NCI-H226 (cell line): ENCODE measurements at regions not wholly inside any gene's neighbourhood (a gene's known extent, or its start where the extent isn't known, plus 50 kb on each side); places are given as distances from the start of the nearest gene placed in this dataset.
"Not testable (repeated sequence)": the region's sequence is repeated elsewhere in the genome, so short reads cannot be mapped to it uniquely, and the experiment has no call there.

Experiments used
- DNase-seq: peaks from one replicate; pipeline ENCODE4 v3.0.0-alpha.2; 2015

DNA sequence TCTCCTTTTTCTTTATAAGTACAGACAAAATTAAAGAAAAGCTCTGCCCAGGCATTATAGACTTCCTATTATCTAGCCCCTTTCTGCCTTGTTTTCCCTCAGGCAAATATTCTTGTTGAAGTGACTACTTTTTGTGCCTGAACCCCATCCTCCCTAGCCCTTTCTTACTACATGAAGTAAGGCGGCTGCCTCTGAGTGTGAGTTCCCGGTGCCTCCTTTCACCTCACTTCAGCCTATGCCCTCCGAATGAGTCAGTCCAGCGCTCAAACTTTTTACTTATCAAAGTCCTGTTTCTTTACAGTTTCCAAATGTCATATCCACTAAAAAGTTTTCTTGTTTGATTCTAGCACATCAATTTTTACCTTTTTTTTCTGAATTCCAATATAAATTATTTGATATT, 778.3 kb upstream of the NRXN1 start:
- no peak for DNase-seq

DNA sequence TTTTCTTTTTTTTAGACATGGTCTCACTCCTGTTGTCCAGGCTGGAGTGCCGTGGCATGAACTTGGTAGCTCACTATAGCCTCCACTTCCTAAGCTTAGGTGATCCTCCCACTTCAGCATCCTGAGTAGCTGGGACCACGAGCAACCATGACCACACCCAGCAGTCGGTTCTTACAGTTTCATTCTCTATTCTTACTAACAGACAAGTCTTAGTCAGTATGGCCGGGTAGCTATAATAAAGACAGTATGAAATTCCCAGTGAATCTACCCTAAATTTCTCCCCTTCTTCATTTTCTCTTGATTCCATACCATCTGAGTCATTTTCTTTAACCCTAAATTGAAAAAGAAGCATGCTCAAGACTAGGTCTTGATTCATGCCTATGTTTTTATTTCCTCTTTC, 775.3 kb upstream of the NRXN1 start:
- DNase-seq, result no peak

DNA sequence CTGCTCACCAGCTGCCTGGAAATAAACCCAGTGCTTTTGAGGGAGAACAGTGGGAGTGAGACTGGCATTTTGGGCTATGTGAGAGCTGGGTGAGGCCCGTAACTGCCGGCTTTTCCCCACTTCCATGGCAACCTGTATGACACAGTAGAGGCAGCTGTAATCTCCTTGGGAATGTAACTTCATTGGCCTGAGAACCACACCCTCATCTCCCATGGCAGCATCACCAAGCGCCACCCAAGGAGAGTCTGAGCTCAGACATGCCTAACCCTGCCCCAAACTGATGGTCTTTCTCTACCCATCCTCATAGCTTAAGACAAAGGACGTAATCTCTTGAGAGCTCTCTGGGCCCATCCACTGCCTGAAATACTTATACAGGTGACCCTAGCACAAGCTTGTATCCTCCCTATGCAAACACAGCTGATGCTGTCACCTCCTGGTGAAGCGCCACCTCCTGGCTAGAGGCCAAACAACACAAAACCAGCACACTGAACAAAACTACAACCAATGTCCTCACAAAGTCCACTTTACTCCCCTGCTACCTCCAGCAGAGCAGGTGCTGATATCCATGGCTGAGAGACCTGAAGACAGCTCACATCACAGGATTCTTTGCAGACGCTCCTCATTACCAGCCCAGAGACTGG, 763.4 kb upstream of the NRXN1 start:
- DNase-seq, result no peak

DNA sequence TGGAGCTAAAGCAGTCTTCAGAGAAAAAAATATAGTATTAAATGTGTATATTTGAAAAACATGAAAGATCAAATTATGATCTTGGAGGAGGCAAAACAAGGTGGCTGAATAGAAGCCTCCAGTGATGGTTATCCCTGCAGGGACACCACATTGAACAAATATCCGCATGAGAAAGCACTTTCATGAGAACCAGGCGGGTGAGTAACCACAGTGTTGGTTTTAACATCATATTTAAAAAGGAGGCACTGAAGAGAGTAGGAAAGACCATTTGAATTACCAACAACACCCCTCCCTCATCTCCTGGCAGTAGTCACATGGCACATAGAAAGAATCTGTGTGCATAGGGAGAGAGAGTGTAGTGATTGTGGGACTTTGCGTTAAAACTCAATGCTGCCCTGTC, 759.6 kb upstream of the NRXN1 start:
- DNase-seq, result no peak

DNA sequence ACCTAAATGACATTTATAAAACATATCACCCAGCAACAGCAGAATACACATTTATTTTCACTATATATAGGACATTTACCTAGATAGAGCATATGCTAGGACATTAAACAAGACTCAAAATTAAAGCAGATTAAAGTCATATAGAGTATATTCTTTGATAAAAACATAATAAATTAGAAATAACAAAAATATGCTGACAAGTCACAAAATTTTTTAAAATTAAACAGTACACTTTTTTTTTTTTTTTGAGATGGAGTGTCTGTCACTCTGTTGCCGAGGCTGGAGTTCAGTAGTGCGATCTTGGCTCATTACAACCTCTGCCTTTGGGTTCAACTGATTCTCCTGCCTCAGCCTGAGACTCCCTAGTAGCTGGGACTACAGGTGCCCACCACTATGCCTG, 758.9 kb upstream of the NRXN1 start:
- DNase-seq, result no peak

DNA sequence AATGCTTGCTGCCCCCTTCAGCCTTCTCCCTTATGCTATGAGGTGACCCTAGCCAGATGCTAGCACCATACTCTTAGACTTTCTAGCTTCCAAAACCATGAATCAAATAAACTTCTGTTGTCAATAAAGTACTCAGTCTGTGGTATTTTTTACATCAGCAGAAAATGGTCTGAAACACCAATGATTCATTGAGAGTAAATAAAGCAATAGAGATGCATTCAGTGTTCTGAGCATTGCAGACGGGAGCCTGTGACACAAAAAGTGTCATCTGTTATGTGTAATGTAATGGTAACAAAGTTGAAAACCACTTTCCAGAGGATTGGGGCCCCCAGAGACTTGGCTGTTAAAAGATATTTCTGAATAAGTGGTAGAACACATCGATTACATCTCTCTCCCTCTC, 758.0 kb upstream of the NRXN1 start:
- DNase-seq, result no peak

DNA sequence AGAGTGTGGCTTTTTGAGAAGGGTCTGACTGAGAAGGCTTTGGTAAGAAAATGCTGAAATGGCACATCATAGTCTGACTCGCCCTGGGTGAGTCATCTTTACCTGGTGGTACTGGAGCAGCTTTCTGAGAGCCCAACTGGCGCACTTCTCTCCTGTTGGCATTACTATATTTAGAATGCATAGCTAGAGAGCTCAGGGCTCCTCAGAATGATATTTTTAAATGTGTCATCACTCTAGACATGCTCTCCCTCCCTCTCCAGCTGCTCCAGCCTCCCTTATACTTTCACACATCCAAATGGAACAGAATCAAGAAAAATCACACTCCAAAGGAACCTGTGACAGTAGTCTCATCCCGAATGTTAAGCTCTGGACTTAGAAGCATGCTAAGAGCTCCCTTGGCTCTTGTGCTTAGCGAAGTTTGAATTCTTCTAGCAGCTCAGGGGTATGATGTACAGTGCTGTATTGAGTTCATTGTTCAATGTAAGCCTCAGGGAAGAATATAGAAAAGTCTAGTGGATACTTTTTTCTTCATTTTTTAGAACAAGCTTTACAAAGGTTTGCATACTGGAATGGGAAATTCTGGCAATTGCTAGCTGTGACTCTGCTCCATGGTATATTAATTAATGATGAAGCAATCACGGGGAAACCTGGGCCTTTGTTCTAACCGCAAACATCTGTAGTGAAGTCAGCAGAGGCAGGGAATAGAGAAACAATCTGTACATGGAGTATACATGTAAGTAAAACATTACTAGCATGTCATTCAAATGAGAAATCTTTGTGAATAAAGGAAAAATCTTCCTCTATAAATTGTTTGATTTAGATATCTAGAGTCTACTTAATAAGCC, 751.2 kb upstream of the NRXN1 start:
- no peak for DNase-seq

DNA sequence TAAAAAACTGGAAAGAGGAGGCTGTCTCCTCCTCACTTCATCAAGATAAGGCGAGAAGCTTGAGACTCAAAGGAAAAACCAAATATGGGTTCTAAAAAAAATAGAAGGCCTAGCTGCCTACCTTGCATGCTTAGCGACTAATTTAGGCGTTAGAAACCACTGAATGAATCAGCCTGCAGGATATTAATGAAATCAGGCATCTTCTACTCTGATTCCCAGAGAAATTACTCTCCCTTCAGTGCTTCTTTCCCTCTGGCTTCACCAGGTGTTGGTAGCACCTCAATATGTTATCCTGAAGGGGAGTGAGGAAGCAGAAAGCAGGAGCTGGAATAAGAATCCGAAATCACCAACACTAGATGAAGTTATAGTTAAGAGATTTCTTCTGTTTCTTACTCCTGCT, 749.8 kb upstream of the NRXN1 start:
- DNase-seq, result no peak

DNA sequence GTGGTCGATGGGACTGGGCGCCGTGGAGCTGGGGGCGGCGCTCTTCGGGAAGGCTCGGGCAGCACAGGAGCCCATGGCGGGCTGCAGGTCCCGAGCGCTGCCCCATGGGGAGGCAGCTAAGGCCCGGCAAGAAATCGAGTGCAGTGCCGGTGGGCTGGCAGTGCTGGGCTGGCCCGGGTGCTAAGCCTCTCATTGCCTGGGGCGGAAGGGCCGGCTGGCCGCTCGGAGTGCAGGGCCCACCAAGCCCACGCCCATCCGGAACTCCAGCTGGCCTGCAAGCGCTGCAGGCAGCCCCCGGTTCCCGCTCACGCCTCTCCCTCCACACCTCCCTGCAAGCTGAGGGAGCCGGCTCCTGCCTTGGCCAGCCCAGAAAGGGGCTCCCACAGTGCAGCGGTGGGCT, 748.4 kb upstream of the NRXN1 start:
- no peak for DNase-seq

DNA sequence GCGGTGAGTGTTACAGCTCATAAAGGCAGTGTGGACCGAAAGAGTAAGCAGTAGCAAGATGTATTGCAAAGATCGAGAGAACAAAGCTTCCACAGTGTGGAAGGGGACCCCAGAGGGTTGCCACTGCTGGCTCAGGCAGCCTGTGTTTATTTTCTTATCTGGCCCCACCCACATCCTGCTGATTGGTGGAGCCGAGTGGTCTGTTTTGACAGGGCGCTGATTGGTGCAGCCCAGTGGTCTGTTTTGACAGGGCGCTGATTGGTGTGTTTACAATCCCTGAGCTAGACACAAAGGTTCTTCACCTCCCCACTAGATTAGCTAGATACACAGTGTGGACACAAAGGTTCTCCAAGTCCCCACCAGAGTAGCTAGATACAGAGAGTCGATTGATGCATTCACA, 747.8 kb upstream of the NRXN1 start:
- DNase-seq, result not testable (repeated sequence)

DNA sequence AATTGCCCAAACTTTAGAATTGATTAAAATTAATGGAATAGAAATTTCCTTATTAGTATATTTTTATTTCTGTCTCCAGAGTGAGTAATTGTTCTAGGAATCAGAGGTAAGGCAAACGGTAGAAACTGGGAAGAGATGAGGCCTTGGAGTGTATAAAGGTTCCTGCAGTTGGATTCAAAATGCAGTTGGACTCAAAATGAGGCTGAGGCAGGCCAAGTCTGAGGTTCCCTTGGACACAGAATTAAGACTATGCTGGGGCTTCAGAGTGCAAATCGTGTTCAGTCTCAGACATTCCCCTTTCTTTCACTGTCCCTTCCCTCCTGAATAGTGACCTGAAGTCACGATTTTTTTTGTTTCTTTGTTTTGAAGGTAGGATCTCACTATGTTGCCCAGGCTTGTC, 746.9 kb upstream of the NRXN1 start:
- DNase-seq, result no peak

DNA sequence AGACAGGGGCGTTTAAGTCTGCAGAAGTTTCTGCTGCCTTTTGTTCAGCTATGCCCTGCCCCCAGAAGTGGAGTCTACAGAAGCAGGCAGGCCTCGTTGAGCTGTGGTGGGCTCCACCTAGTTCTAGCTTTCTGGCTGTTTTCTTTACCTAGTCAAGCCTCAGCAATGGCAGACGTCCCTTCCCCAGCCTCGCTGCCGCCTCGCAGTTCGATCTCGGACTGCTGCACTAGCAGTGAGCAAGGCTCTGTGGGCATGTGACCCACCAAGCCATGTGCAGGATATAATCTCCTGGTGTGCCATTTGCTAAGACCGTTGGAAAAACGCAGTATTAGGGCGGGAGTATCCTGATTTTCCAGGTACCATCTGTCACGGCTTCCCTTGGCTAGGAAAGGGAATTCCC, 742.7 kb upstream of the NRXN1 start:
- DNase-seq, result not testable (repeated sequence)

DNA sequence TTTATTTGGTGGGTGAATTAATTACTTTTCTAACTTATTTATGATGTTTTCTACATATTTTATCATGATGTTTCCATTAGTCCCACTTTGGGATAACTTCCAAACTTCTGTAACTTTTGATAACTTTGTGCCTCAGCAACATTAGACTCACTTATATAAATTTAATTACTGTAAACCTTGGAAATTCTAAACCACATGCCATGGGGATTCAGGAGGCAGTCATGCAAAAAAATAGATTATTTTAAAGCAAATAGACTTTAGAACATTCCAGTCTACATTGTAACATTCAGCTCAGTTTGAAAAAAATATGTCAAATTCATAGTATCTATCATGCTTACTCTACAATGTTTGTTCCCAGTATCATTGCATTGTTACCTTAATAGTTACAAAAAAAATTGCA, 728.5 kb upstream of the NRXN1 start:
- DNase-seq, result no peak

DNA sequence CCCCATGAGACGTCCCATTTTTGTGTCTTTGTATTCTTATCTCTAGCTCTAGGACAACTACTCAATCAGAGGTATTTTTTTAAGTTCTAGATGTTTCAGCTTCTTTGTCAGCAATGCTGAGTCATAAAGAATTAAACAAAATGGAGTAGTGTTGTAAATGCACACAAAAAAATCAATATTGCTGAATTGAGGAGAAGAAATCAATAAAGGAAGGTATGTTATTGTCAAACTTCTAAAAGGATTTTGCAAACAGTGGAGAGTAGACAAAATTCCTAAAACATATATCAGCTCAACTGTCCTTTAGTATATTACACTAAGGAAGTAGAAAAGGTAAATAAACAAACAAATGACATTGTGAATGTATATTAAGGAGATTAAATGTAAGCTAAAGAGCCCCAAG, 726.1 kb upstream of the NRXN1 start:
- no peak for DNase-seq

DNA sequence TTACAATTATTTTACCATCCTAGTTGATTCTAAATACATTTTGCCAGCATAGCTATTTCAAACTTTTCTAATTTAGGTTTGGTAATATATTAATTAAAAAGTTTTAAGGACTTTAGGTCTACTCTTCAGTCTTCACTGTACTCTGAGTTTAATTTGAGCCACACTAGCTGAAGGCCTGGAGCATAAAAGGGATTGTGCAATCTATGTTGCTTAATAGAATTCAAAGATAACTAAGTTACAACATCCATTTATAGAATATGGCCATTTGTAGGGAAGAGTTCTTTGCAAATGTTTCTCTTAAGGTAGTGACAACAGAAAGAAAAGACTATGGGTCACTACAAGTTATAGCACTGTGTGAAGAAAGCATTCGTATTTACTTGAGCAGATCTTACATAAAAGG, 702.2 kb upstream of the NRXN1 start:
- no peak for DNase-seq

DNA sequence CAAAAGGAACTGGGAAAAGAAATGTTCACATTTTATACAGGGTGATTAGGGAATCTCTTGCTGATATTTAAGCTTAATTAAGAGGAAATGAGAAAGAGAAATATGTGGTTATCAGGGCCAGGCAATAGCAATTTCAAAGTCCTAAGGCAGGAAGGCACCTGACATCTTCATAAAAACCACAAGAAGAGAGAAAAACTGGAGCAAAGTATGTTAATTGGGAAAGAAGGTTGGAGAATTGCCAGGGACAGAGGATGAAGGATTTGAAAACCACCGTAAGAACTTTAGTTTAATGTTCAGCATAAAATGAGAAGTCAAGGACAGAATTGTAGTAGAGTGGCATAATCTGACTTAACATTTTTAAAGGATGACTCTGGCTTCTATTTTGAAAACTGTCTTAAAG, 691.8 kb upstream of the NRXN1 start:
- DNase-seq, result no peak

DNA sequence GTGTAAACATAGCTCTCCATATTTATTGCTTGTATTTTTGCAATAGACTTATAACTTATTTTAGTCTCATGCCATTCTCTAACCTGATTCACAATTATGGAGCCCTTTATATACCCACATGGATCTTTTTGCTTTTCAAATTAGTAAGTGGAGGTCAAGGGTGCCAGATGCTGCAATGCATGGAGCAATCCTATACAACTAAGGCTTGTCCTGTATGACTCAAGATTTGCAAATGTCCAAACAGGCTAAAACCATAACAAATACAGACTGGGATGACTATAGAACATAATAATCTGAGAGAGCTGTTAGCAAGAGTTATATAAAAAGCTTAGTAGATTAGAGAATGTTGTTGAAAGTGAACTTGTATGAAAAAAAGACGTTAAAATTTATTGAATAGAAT, 690.4 kb upstream of the NRXN1 start:
- DNase-seq, result no peak

DNA sequence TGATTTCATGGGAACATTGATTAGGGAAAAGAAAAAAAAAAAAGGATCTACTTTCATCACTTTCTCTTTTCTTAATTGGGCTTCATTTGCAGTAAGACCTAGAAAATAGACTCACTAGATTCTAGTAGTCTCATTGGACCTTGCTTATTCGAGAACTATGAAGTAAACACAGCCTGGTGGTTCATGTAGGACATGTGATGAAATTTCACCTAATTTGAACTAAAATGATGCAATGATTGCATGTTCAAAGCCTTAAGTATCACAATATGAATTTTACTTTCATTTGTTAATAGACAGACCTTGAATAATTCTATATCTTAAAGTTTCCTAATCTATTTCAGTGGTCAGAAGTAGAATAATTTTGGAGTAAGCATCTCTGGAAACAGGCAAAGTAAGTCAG, 688.9 kb upstream of the NRXN1 start:
- no peak for DNase-seq

DNA sequence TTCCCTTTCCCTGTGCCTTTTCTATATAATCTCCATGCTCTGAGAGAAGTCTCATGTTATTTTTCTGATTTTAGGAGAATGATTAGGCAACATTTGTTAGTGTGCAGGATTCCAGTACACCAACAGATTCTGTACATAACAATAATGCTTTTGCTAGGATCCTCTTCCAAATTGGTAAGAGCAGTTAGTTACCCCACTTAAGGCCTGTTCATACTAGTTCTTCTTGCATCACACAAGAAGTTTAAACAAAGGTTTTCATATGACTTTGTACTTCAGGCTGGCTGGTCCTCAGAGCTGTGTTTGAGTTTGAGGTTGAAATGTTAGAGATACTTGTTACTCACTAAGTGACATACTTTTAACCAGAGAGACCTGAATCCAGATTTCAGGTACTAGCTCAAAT, 686.9 kb upstream of the NRXN1 start:
- DNase-seq, result no peak

DNA sequence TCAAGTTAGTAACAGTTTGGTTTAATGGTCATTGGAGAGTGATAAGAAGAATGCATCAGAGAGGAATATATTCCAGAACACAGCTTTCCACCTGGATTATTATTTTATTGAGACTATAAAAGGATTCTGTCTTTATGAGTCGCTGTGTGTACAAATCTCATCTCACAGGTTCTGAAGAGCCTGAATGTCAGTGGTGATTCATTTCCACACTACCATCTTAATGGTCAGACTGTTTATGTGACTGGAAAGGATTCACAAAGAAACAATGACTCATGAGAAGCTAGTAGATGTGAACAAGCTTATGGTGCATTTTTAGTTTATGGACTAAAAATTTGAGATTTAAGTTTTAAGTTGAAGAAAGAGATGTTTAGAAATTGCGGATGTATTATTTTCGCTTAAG, 685.4 kb upstream of the NRXN1 start:
- no peak for DNase-seq

DNA sequence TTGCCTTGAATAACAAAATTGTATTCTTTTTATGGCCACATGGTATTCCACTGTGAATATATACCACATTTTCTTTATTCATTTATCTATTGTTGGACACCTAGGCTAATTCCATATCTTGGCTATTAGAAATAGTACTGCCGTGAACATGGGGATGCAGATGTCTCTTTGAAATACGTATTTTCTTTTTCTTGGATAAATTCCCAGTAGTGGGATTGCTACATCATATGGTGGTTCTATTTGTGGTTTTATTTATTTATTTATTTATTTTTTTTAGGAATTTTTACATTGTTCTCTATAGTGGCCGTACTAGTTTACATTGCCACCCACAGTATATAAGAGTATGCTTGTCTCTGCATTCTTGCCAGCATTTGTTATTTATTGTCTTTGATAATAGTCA, 679.8 kb upstream of the NRXN1 start:
- no peak for DNase-seq

DNA sequence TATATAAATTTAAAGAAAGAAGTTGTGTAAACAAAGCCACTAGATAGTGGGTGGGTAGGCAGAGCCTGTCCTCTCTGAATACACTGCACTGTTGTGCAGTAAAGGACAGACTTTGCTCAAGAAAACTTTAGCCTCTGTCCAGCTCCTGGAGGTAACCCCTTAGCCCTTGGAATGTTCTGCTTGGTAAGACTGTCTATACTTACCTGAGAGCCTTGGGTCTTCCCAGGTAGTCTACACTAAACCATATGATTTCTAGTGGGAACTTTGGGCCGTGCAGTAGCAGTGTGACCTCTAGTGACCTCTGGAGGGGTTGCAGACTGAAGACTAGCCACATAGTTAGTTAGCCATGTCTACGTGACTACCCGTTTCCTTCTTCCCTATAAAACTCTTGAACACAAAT, 678.3 kb upstream of the NRXN1 start:
- no peak for DNase-seq

DNA sequence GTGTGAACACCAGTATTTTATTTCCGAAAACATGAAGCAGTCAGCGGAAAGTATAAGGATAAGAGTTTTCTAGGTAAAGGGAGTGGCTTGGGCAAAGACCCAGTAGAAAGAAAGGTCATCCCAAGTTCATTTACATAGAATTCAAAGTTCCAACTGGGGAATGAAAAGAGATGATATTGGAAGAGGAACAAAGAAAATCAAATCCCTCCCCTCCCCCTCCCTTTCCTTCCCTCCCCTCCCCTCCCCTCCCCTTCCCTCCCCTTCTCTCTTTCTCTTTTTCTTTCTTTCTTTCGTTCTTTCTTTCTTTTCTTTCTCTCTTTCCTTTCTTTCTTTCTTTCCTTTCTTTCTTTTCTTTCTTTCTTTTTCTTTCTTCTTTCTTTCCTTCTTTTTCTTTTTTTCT, 675.7 kb upstream of the NRXN1 start:
- DNase-seq, result no peak

DNA sequence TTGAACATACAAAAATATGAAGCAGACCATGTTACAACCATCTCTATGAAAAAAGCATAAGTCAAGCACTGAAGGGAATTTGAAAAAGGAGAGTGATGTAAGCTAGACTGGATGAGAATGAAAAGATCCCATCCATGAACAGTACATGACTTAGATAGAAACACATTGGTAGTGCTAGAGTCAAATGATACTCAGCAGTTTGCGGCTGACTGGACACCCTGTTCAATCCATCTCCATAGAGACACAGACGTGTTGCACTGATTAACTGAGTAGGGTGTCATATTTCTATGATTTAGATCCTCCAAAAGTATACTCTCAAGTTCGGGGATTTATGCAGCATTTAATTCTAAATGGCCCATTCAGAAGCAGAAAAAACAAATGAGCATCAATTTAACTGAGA, 674.3 kb upstream of the NRXN1 start:
- no peak for DNase-seq

DNA sequence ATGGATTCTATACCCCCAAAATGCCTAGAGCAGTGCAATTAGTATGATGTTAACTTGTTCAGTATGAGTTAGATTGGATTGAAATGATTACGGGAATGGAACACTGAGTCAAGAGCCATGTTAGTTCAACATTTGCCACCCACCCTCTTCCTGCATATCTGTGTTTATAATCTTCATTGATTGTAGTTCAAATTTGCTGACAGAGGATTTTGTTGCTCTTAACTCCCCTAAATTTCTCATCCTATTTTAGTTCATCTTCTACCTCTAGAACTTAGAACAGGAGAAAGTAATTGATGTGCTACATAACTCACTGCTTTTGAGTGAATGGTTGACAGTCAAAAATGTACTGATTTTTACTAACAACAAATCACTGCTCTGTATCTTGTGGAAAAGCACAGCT, 673.5 kb upstream of the NRXN1 start:
- no peak for DNase-seq
